ENCODE measurements at regions not wholly inside any gene's neighbourhood (a gene's known extent, or its start where the extent isn't known, plus 50 kb on each side); places are given as distances from the start of the nearest gene placed in this dataset.

DNA sequence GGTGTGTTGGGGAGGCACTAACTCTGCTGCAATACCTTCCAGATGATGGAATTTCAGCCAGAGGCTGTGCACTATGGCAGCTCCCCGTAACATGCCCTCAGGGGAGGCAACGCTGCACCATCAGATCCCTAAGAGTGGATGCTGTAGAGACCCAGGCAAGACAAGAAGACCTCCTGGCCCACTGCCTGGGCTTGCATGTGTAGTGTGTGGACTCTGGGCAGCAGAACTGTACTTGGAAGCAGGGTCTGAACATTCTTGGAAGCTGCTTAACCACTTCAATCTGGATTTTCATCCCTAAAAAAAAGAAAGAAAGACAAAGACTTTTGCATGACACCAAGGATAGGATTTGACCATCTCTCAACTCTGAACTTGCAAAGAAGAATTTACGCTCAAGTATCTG lies 297.5 kb upstream of the NRP1 start:
- TF ChIP-seq CTCF (IDR thresholded peaks at IDR 0.05) (no peak), POLR2A (IDR thresholded peaks at IDR 0.05) (no peak)

Data from right lobe of liver (tissue), 4 donors.